ENCODE measurements at regions not wholly inside any gene's neighbourhood (a gene's known extent, or its start where the extent isn't known, plus 50 kb on each side); places are given as distances from the start of the nearest gene placed in this dataset.

- TF ChIP-seq REST (IDR thresholded peaks at IDR 0.05; ENCODE audit: borderline replicate concordance) (no peak), EZH2 (IDR thresholded peaks at IDR 0.05; ENCODE audit: borderline replicate concordance, insufficient read depth, low read length, poor library complexity, severe bottlenecking) (no peak), CTCF (IDR thresholded peaks at IDR 0.05; ENCODE audit: poor library complexity, severe bottlenecking) (no peak), POLR2AphosphoS5 (IDR thresholded peaks at IDR 0.05) (no peak), EP300 (conservative IDR thresholded peaks at IDR 0.05; ENCODE audit: poor library complexity, severe bottlenecking) (no peak), MXI1 (conservative IDR thresholded peaks at IDR 0.05; ENCODE audit: poor library complexity, severe bottlenecking) (no peak)
These were observed 316.3 kb downstream of the BCL11B start for GRCh38 chr14:98955741-98956070.

Measured in neural cell (in vitro differentiated cells).